Fibroblast of skin of abdomen (primary cell): ENCODE measurements at regions not wholly inside any gene's neighbourhood (a gene's known extent, or its start where the extent isn't known, plus 50 kb on each side); places are given as distances from the start of the nearest gene placed in this dataset.

Experiments used
- DNase-seq: peaks from one replicate; pipeline ENCODE4 v3.0.0-alpha.2; 2013

DNA sequence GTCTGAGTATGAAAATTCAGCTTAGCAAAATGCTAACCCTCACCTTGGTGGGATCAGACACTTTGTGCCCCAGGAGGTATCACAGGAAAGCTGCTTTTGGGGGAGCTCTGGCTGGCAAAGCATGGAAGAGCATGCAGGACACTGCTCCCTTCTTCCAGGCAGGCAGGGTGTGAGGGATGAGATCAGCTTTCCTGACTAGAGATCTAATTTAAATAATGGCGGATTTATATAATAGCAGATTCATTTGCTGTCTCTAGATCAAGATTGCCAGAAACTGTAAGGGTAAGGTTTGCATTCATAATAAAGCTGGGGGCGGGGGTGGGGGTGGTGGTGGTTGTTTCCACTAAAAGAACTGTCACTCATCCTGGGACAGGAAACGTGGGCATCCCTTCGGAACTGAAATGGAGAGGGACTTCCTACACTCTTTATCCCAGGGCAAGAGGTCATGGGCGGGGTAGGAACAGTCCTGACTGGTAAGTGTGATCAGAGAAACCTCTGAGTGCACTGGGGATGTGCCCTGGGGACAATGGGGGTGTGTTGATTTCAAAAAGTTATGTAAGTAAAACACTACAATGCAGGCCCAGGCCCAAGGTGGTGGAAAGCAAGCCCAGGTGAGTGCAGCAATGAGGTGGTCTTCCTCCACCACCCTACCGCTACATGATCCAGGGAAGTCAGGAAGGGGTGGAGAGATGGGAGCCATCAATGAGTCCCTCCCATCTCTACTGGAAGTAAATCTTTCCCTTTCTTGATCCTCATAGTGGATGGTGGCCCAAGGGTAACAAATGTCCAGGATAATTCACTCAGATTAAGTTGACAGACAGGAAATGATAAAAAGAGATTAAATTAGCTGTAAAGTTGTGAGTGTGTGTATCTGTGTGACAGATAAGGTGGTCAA lies 171.4 kb upstream of the SERPINE2 start:
- no peak for DNase-seq

- DNase-seq = no peak
These were observed 170.6 kb upstream of the SERPINE2 start for GRCh38 chr2:224209555-224210285.

GRCh38 chr2:224208443-224208842 lies 169.4 kb upstream of the SERPINE2 start:
- DNase-seq = no peak

GRCh38 chr2:224208007-224208406 lies 168.9 kb upstream of the SERPINE2 start:
- DNase-seq = no peak

GRCh38 chr2:224206816-224207215 lies 167.7 kb upstream of the SERPINE2 start:
- DNase-seq = no peak

GRCh38 chr2:224202281-224202865 lies 163.3 kb upstream of the SERPINE2 start:
- DNase-seq = no peak

DNA sequence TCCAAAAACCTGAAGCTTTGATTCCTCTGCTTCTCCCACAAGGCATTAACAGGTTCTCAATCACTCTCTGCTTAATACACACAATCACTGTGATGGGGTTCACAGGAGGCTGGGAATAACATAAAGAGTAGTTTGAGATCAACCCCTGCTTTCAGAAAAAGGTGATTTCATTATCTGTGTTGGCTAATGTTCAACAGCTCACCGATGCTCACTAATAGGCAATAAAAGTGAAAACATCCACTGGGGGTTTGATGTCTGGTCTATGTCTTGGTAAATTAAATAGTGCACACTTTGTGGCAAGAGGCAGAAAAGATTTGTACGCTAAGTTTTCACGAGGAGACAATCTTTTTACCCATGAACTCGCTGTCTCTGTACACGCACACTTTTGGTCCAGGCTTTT lies 159.3 kb upstream of the SERPINE2 start:
- no peak for DNase-seq

DNA sequence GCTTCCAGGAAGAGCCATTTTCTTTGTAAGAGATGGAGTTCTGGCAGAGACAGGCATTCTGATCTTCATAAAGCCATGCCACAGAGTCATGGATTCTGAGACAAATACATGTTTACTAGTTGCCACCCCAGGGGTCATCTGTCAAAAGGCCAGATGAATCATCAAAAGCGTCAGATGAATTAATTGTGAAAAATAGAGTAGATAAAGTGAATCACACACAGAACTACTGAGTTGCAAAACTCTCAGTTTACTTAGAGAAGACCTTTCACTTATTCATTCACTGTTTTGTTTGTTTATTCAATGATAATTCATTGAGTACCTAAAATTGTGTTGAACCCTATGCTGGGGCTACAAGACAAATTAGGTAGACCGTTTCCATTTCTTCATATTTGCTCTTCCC lies 157.7 kb upstream of the SERPINE2 start:
- DNase-seq = no peak

- no peak for DNase-seq
These were observed 157.0 kb upstream of the SERPINE2 start for GRCh38 chr2:224195925-224196571.

GRCh38 chr2:224194161-224194560 lies 155.1 kb upstream of the SERPINE2 start:
- DNase-seq = no peak

GRCh38 chr2:224191465-224191864 lies 152.4 kb upstream of the SERPINE2 start:
- DNase-seq = no peak

DNA sequence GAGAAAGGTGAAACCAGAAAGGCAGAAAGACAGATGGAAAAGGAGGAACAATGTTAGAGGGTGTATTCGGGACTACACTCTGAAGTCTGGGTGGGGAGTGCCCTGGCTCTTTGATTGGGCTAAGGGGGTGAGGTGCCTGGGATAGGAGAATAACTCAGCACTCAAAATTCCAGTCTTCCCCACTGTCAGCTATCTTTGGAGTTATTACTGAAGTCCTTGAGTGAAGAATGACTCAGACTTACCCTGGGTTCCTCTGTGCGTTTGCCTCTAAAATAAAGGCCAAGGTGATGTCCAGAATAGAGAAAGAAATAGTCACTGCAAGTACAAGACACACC lies 151.8 kb upstream of the SERPINE2 start:
- peak; percentile 75 for DNase-seq

GRCh38 chr2:224190234-224190935 lies 151.3 kb upstream of the SERPINE2 start:
- DNase-seq = peak; percentile 37

GRCh38 chr2:224187220-224187619 lies 148.1 kb upstream of the SERPINE2 start:
- no peak for DNase-seq

DNA sequence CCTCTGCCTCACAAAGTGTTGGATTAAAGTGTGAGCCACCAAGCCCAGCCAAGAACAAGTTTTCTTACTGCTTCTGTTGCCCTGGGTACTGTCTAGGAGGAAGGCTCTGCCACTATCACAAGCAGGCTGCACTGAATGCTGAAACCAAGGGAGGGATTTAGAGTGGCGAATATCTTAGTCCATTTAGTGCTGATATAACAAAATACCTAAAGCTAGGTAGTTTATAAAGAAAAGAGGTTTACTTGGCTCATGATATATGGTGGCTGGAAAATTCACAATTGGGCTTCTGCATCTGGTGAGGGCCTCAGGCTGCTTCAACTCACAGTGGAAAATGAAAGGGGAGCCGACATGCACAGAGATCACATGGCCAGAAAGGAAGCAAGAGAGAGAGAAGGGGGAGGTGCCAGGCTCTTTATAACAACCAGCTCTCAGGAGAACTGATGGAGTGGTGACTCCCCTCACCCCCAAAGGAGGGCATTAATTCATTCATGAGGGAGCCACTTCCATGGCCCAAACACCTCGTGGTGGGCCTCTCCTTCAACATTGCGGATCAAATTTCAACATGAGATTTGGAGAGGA lies 146.0 kb upstream of the SERPINE2 start:
- DNase-seq = no peak

DNA sequence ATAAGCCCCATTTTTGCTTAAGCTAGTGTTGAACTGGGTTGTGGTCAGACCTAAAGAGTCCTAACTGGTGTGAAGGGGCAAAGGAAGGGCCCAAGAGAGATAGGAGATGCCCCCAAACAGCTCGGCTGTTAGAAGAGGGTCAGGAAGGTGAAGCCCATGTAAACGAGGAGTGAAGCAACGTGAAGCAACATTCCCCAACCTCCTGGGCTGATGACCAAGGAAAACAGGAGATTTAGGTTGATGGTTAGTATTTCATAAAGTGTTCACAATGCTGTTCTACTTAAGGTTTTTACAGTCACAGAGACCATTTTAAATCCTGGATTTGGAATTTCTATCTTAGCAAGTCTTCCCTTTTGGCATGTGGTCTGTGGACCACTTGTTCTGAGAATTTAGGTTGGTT lies 144.0 kb upstream of the SERPINE2 start:
- no peak for DNase-seq

DNA sequence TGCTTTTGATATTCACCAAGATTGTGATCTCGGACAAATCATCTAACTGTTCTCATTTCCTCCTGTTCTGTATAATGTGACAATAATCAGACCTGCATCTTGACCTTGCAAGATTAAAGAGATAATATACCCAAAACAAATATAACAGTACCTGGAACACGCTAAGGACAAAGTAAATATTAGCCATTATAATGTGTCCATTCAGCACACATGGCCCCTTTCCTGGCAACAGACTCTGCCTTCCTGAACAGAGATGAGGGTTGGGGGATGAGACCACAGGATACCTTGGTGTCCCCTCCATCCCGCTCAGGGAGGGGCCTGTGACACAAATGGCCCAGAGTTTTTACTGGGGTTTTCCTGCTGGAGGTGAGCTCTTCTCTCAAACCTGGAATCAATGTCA lies 143.4 kb upstream of the SERPINE2 start:
- no peak for DNase-seq

- DNase-seq = no peak
These were observed 142.6 kb upstream of the SERPINE2 start for GRCh38 chr2:224181534-224182155.

DNA sequence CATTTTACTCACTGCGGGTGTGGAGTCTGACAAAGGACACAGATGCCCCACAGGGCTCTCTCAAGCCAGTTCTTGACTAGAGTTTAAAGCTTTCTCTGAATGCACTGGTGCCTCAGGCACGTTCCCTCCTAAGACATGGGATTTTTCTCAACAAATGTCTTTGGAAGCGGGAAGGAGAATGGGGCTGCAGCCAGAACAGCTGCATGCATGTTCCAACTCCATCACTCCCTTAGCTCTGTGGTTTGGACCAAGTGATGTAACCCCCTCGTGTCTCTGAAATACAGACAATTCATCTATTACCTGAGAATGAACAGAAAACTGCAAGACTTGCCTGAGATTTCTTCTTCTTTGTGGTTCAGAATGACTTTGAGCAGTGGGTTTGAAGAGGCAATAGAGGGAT lies 141.7 kb upstream of the SERPINE2 start:
- DNase-seq = no peak

DNA sequence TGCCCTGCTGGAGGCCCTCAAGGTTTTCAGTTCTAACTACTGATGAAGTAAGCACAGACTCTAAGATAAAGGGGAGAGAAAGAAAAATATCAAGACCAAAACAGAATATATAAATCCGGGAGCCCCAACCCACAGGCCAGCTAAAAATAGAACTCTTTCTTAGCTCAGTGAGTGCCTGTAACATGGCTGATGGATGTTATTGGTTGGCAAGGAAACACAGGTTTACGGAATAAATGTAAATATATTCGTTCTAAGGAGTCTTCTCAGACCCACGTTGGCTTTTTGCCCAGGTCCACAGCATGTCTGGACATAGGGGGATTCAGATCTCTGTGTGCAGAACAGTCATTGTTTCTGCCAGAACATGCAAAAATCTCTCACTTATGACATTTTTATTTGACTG lies 139.0 kb upstream of the SERPINE2 start:
- DNase-seq = peak; percentile 32

- no peak for DNase-seq
These were observed 136.5 kb upstream of the SERPINE2 start for GRCh38 chr2:224175538-224175937.

GRCh38 chr2:224174990-224175389 lies 135.9 kb upstream of the SERPINE2 start:
- no peak for DNase-seq
